ENCODE measurements at regions not wholly inside any gene's neighbourhood (a gene's known extent, or its start where the extent isn't known, plus 50 kb on each side); places are given as distances from the start of the nearest gene placed in this dataset.

DNA sequence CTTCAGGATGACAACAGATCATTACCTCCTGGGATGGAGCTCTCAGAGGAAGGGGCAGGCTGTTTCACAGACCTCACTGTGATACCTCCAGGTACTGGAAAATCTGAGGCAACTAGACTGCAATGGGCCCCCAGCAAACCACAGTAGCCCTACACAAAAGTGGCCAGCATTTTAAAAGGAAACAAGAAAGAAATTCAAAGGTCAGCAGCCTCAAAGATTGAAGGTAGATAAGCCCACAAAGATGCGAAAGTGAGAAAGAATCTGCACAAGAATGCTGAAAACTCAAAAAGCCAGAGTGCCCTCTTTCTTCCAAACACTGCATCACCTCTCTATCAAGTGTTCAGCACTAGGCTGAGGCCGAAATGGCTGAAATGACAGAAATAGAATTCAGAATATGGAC is 499.5 kb upstream of the CHAC2 start:
- H3K4me3 ChIP-seq (ENCODE audit: low read length) = no peak overlapping the region
- no peaks in the 10 kb centered on the region for H3K9me3 ChIP-seq (ENCODE audit: insufficient read depth, low read depth, low read length)
- H3K4me1 ChIP-seq (ENCODE audit: insufficient read depth, low read length) = peaks cover 4% of the 10 kb centered on the region; the same call in 1 of the 2 replicates
- no peak overlapping the region for H3K27ac ChIP-seq (ENCODE audit: low read length)
- no peaks in the 10 kb centered on the region for H3K36me3 ChIP-seq (ENCODE audit: insufficient read depth, low read depth, low read length)
- H3K27me3 ChIP-seq (ENCODE audit: insufficient read depth, low read length) = no peaks in the 10 kb centered on the region
- H3K9ac ChIP-seq (ENCODE audit: low read depth, low read length) = no peak overlapping the region

DNA sequence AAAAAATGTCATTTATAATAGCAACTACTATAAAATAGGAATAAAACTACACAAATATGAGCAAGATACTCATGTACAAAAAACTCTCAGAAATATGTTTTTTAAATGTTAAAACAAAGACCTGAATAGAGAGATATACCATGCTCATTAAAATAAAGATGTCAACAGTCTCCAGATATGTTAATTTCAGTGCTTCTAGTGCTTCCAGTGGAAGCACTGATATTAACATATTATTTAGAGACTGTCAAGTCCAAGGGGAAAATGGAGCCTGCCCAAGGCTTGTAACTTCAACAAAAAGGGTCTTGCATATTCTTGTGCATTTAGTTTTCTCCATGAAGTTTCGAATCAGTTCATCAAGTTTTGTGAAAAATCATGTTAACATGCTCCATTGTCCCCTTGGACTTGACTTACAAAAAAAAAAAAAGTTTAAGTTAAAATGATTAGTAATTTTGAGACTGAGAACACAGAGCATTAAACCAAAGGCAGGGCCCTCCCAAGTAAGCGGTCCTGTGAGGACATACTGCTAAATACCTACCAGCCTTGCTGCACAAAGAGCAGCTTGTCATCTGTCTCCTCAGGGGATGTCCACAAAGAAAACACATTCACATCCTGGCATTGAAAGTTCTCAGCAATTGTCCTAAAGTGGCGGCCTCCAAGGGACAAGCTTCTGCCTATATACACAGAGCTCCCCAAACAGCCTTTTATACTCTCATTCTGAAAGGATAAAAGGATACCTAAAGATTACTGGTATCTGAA is 501.9 kb upstream of the CHAC2 start:
- Histone ChIP-seq H3K4me3 (ENCODE audit: low read length) (no peak overlapping the region), H3K27ac (ENCODE audit: low read length) (no peak overlapping the region), H3K9me3 (ENCODE audit: insufficient read depth, low read depth, low read length) (no peaks in the 10 kb centered on the region), H3K9ac (ENCODE audit: low read depth, low read length) (no peak overlapping the region), H3K4me1 (ENCODE audit: insufficient read depth, low read length) (peaks cover 4% of the 10 kb centered on the region; the same call in 1 of the 2 replicates), H3K27me3 (ENCODE audit: insufficient read depth, low read length) (no peaks in the 10 kb centered on the region), H3K36me3 (ENCODE audit: insufficient read depth, low read depth, low read length) (no peaks in the 10 kb centered on the region)

GRCh38 chr2:53260568-53260967 is 507.0 kb upstream of the CHAC2 start:
- H3K9me3 ChIP-seq (ENCODE audit: insufficient read depth, low read depth, low read length) = no peaks in the 10 kb centered on the region
- H3K27me3 ChIP-seq (ENCODE audit: insufficient read depth, low read length) = no peaks in the 10 kb centered on the region
- no peak overlapping the region for H3K9ac ChIP-seq (ENCODE audit: low read depth, low read length)
- no peaks in the 10 kb centered on the region for H3K36me3 ChIP-seq (ENCODE audit: insufficient read depth, low read depth, low read length)
- H3K4me3 ChIP-seq (ENCODE audit: low read length) = no peak overlapping the region
- no peaks in the 10 kb centered on the region; the same call in 1 of the 2 replicates for H3K4me1 ChIP-seq (ENCODE audit: insufficient read depth, low read length)
- H3K27ac ChIP-seq (ENCODE audit: low read length) = no peak overlapping the region

- no peak overlapping the region for H3K4me3 ChIP-seq (ENCODE audit: low read length)
- no peaks in the 10 kb centered on the region for H3K4me1 ChIP-seq (ENCODE audit: insufficient read depth, low read length)
- no peak overlapping the region for H3K9ac ChIP-seq (ENCODE audit: low read depth, low read length)
- no peak overlapping the region for H3K27ac ChIP-seq (ENCODE audit: low read length)
- no peaks in the 10 kb centered on the region for H3K27me3 ChIP-seq (ENCODE audit: insufficient read depth, low read length)
- H3K9me3 ChIP-seq (ENCODE audit: insufficient read depth, low read depth, low read length) = no peaks in the 10 kb centered on the region
- H3K36me3 ChIP-seq (ENCODE audit: insufficient read depth, low read depth, low read length) = no peaks in the 10 kb centered on the region
Measured at GRCh38 chr2:53259395-53260009, 508.1 kb upstream of the CHAC2 start.

DNA sequence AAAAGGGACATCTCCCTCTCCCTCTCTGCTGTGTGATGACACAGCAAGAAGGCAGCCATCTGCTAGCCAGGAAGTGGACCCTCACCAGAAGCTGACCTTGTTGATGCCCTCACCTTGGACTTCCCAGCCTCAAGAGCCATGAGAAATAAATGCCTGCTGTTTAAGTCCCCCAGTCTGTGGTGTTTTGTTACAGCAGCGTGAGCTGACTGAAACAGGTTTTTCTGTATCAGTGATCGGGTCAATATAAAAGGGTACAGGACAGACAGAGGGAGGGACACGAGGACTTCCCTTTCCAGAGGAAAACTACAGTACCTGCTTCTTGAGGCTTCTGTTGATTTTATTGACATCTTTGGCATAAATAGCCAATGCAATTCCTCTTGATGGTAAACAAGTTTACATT is 510.3 kb upstream of the CHAC2 start:
- H3K9me3 ChIP-seq (ENCODE audit: insufficient read depth, low read depth, low read length) = no peaks in the 10 kb centered on the region
- 0 out of 2 replicates have a peak, but pooled peaks cover 1% of the 10 kb centered on the region for H3K4me1 ChIP-seq (ENCODE audit: insufficient read depth, low read length)
- no peak overlapping the region for H3K27ac ChIP-seq (ENCODE audit: low read length)
- H3K9ac ChIP-seq (ENCODE audit: low read depth, low read length) = no peak overlapping the region
- no peak overlapping the region for H3K4me3 ChIP-seq (ENCODE audit: low read length)
- H3K27me3 ChIP-seq (ENCODE audit: insufficient read depth, low read length) = no peaks in the 10 kb centered on the region
- no peaks in the 10 kb centered on the region for H3K36me3 ChIP-seq (ENCODE audit: insufficient read depth, low read depth, low read length)

DNA sequence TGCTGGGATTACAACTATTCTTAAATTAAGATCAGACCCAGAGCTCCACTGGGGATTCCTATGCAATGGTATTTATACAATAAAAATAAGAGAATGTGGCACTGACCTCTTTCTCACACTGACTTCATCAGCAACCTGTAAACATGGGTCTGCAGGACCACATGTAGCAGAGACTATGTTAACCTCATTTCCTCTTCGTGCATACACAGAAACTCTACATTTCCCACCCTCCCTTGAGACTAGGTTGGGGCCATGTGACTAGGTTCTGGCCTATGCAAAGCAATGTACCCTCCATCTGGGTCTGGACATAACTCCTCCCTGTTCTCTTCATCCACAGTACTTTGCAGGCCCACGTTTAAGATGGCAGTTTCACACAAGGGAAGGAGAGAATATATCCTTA is 514.4 kb upstream of the CHAC2 start:
- no peaks in the 10 kb centered on the region for H3K9me3 ChIP-seq (ENCODE audit: insufficient read depth, low read depth, low read length)
- H3K36me3 ChIP-seq (ENCODE audit: insufficient read depth, low read depth, low read length) = no peaks in the 10 kb centered on the region
- H3K4me1 ChIP-seq (ENCODE audit: insufficient read depth, low read length) = 0 out of 2 replicates have a peak, but pooled peaks cover 7% of the 10 kb centered on the region
- H3K27ac ChIP-seq (ENCODE audit: low read length) = no peak overlapping the region
- H3K9ac ChIP-seq (ENCODE audit: low read depth, low read length) = no peak overlapping the region
- H3K27me3 ChIP-seq (ENCODE audit: insufficient read depth, low read length) = no peaks in the 10 kb centered on the region
- no peak overlapping the region for H3K4me3 ChIP-seq (ENCODE audit: low read length)

DNA sequence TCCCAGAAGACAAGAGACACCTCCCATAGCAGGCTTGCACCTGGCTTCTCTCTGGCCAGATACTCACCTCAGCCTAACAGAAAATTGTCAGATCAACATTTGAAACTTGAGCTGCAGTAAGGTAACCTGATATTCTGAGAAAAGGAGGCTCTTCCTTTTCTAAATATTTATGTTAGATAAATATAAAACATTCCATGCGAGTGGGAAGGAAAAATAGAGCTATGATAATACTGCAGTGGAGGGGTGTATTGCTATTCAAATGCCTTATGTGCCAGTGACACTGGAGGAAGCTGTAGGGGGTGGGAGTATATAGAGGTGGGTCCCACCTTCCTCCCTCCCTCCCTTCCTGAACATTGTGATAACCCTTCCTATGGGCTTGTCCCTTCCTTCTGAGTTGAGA is 515.5 kb upstream of the CHAC2 start:
- no peak overlapping the region for H3K27ac ChIP-seq (ENCODE audit: low read length)

DNA sequence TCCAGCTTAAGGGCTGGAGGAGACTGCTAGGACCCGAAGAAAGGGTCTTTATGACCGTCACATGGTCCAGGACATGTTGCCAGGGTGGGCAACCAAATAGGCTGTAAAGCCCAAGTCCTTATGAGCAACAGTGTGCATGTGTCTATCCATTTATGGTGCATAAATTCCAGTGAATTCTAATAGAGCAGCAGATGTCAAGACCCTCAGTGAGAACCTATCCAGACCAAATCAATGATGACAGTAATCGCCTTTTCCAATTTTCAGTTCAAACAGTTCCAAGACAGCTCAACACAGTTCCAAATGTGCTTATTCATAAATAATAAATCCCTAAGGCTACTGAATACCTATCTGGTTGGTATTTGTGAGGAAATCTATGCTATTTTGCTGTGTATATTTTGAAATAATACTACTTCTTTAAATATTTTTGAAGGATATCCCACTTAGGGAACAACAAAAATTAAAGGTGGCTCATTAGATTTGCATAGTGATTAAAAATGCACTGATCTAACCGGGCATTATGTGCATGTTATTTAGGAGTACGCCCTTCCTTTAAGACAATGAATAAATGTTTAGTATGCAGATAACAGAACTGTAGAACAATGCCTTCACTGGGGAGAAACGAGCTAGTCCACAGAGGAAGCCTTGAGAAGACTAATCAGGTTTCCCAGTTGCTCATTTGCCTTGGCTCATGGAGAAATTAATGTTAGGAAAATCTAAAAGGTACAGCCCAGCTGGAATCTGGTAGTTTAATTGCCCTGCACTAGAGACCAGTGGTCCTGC is 519.5 kb upstream of the CHAC2 start:
- Histone ChIP-seq H3K9me3 (ENCODE audit: insufficient read depth, low read depth, low read length) (no peaks in the 10 kb centered on the region), H3K27ac (ENCODE audit: low read length) (no peak overlapping the region), H3K4me1 (ENCODE audit: insufficient read depth, low read length) (0 out of 2 replicates have a peak, but pooled peaks cover 7% of the 10 kb centered on the region), H3K4me3 (ENCODE audit: low read length) (no peak overlapping the region), H3K36me3 (ENCODE audit: insufficient read depth, low read depth, low read length) (no peaks in the 10 kb centered on the region), H3K27me3 (ENCODE audit: insufficient read depth, low read length) (no peaks in the 10 kb centered on the region), H3K9ac (ENCODE audit: low read depth, low read length) (no peak overlapping the region)

More for the DNA sequence above, 515.5 kb upstream of the CHAC2 start:
- no peaks in the 10 kb centered on the region for H3K9me3 ChIP-seq (ENCODE audit: insufficient read depth, low read depth, low read length)
- no peak overlapping the region for H3K4me3 ChIP-seq (ENCODE audit: low read length)
- 0 out of 2 replicates have a peak, but pooled peaks cover 7% of the 10 kb centered on the region for H3K4me1 ChIP-seq (ENCODE audit: insufficient read depth, low read length)
- no peak overlapping the region for H3K9ac ChIP-seq (ENCODE audit: low read depth, low read length)
- H3K36me3 ChIP-seq (ENCODE audit: insufficient read depth, low read depth, low read length) = no peaks in the 10 kb centered on the region
- no peaks in the 10 kb centered on the region for H3K27me3 ChIP-seq (ENCODE audit: insufficient read depth, low read length)

DNA sequence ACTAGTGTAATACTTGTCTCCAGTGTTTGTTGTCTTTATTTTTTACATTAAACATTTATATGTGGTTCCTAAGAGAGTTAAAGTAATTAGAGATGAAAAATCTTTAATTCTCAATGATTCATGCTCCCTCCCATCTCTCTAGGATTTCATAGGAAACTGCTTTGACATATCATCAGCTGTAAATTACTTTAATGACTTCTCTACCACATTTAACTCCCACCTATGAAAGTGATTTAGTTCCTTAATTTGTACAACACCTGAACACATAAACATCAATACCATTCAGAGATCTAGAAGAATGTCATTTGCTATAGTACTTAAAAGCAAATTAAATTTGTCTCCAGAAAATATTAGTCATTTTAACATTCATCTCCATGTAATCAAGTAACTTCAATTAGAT is 524.2 kb upstream of the CHAC2 start:
- H3K27me3 ChIP-seq (ENCODE audit: insufficient read depth, low read length) = no peaks in the 10 kb centered on the region
- no peak overlapping the region for H3K9ac ChIP-seq (ENCODE audit: low read depth, low read length)
- H3K9me3 ChIP-seq (ENCODE audit: insufficient read depth, low read depth, low read length) = no peaks in the 10 kb centered on the region

DNA sequence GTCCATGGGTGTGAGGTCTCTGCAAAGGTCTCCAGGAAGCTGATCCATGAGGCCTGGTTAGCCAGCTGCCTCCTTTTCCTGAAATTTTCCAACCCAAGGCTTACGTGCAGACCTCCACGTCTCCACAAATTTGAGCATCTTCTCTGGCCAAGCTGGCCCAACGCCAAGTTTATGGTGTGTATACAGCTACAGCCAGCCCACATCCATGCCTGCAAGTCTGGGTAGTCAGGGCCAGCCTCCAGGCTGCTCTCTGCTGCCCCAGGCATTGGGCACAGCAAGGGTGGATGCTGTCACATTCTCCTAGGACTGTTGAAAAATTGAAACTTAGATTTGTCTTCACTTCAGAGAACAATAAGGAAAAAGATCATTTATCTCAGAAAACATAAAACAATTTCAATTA is 525.5 kb upstream of the CHAC2 start:
- Histone ChIP-seq H3K27ac (ENCODE audit: low read length) (no peak overlapping the region), H3K4me1 (ENCODE audit: insufficient read depth, low read length) (no peaks in the 10 kb centered on the region), H3K9ac (ENCODE audit: low read depth, low read length) (no peak overlapping the region), H3K36me3 (ENCODE audit: insufficient read depth, low read depth, low read length) (no peaks in the 10 kb centered on the region), H3K4me3 (ENCODE audit: low read length) (no peak overlapping the region), H3K27me3 (ENCODE audit: insufficient read depth, low read length) (no peaks in the 10 kb centered on the region), H3K9me3 (ENCODE audit: insufficient read depth, low read depth, low read length) (no peaks in the 10 kb centered on the region)

More for the DNA sequence above, 524.2 kb upstream of the CHAC2 start:
- Histone ChIP-seq H3K4me1 (ENCODE audit: insufficient read depth, low read length) (no peaks in the 10 kb centered on the region), H3K36me3 (ENCODE audit: insufficient read depth, low read depth, low read length) (no peaks in the 10 kb centered on the region), H3K4me3 (ENCODE audit: low read length) (no peak overlapping the region), H3K27ac (ENCODE audit: low read length) (no peak overlapping the region)

DNA sequence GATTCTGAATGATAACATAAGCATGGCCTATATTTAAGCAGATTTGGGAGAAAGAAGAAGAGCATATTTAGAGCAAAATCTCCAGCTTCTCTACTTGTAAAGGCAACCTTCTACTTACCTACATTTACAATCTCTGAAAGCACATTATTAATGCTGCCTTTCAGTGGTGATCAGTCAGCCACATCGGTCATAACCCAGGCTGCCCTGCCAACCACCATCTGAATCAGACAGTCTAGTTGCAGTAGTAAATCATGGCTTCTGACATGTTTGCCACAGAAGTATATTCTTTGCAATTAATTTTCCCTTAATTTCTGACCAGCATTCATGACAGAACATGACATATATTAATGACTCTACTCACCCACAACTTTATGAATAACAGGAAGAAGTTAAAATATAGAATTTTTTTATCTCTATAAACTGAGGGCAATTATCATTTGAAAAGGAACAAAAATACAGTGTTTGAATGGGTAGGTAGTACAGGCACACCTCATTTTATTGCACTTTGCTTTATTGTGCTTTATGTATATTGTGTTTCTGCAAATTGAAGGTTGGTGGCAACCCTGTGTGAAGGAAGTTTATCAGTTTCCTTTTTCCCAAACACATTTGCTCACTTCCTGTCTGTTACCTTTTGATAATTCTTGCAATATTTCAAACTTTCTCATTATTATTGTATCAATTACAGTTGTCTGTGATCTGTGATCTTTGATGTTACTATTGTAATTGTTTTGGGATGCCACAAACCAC is 531.6 kb upstream of the CHAC2 start:
- Histone ChIP-seq H3K27ac (ENCODE audit: low read length) (no peak overlapping the region), H3K27me3 (ENCODE audit: insufficient read depth, low read length) (no peaks in the 10 kb centered on the region), H3K4me1 (ENCODE audit: insufficient read depth, low read length) (peaks cover 14% of the 10 kb centered on the region; the same call in 1 of the 2 replicates), H3K9me3 (ENCODE audit: insufficient read depth, low read depth, low read length) (0 out of 2 replicates have a peak, but pooled peaks cover 4% of the 10 kb centered on the region), H3K4me3 (ENCODE audit: low read length) (no peak overlapping the region), H3K9ac (ENCODE audit: low read depth, low read length) (no peak overlapping the region), H3K36me3 (ENCODE audit: insufficient read depth, low read depth, low read length) (no peaks in the 10 kb centered on the region)
